ENCODE measurements at regions not wholly inside any gene's neighbourhood (a gene's known extent, or its start where the extent isn't known, plus 50 kb on each side); places are given as distances from the start of the nearest gene placed in this dataset.

GRCh38 chr19:30161021-30161655 is 211.0 kb upstream of the ZNF536 start:
- TF ChIP-seq CTCF (IDR thresholded peaks at IDR 0.05; ENCODE audit: insufficient read depth, low read depth, low read length, missing control alignments): no peak
- no peak for DNase-seq (ENCODE audit: low read depth)
- no peak overlapping the region for H3K4me3 ChIP-seq (ENCODE audit: low read depth, low read length)

GRCh38 chr19:30161770-30162169 is 210.4 kb upstream of the ZNF536 start:
- H3K4me3 ChIP-seq (ENCODE audit: low read depth, low read length): no peak overlapping the region
- TF ChIP-seq CTCF (IDR thresholded peaks at IDR 0.05; ENCODE audit: insufficient read depth, low read depth, low read length, missing control alignments): no peak
- no peak for DNase-seq (ENCODE audit: low read depth)

- no peak for DNase-seq (ENCODE audit: low read depth)
- TF ChIP-seq CTCF (IDR thresholded peaks at IDR 0.05; ENCODE audit: insufficient read depth, low read depth, low read length, missing control alignments): no peak
- H3K4me3 ChIP-seq (ENCODE audit: low read depth, low read length): no peak overlapping the region
Observed at GRCh38 chr19:30162718-30163117, 209.5 kb upstream of the ZNF536 start.

- DNase-seq (ENCODE audit: low read depth): no peak
- TF ChIP-seq CTCF (IDR thresholded peaks at IDR 0.05; ENCODE audit: insufficient read depth, low read depth, low read length, missing control alignments): no peak
- no peak overlapping the region for H3K4me3 ChIP-seq (ENCODE audit: low read depth, low read length)
Observed at GRCh38 chr19:30163663-30164062, 208.5 kb upstream of the ZNF536 start.

GRCh38 chr19:30165228-30165813 is 206.9 kb upstream of the ZNF536 start:
- no peak for TF ChIP-seq CTCF (IDR thresholded peaks at IDR 0.05; ENCODE audit: insufficient read depth, low read depth, low read length, missing control alignments)
- DNase-seq (ENCODE audit: low read depth): no peak
- no peak overlapping the region for H3K4me3 ChIP-seq (ENCODE audit: low read depth, low read length)

- no peak overlapping the region for H3K4me3 ChIP-seq (ENCODE audit: low read depth, low read length)
- no peak for TF ChIP-seq CTCF (IDR thresholded peaks at IDR 0.05; ENCODE audit: insufficient read depth, low read depth, low read length, missing control alignments)
- DNase-seq (ENCODE audit: low read depth): no peak
Observed at GRCh38 chr19:30167206-30167868, 204.8 kb upstream of the ZNF536 start.
